ENCODE measurements at regions not wholly inside any gene's neighbourhood (a gene's known extent, or its start where the extent isn't known, plus 50 kb on each side); places are given as distances from the start of the nearest gene placed in this dataset.

DNA sequence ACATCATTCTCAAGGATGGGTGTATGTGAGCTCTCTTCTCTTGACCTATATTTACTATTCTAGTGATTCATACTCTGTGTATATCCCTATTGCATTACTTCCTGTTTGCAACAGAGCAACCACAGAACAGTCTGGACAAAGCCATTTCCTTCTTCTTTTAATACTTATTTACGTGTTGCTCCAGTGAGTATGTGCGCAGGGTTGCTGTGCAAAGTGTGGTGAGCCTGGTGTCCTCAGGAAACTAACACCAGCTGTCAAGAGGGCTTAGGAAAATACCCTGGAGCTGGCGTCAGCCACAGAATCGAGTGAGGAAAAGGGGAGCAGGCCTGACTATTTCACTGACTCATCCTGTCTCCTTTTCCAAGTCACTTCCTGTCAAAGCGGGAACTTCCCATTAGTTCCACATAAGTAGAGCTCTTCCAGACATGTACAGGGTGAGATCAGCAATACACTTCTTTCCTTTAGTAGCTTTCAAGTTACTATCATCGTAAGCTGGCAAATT is 214.1 kb upstream of the COPS8 start:
- no peak for DNase-seq (ENCODE audit: low read depth in 3 of 3)

- no peak for DNase-seq (ENCODE audit: low read depth in 3 of 3)
Measured at GRCh38 chr2:236872015-236872414, 213.7 kb upstream of the COPS8 start.

- DNase-seq (ENCODE audit: low read depth in 3 of 3): no peak
Measured at GRCh38 chr2:236872981-236873380, 212.7 kb upstream of the COPS8 start.

DNA sequence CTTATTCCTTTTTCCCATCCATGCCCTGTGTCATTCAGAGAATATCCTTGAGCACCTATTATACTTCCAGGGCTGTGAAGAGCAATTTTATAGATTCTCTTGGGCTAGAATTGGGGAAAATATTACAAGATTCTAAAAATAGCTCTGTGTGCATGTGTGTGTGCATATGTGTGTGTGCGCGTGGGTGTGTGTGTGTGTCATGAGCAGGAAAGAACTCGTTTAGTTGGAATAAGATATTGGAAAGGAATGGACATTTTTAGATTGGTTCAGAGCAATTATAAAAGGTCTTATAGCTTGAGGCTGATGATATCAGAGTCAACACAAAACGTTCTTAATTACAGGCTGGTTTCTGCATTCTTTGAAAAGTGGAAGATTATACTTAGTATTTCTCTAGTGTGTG is 212.1 kb upstream of the COPS8 start:
- DNase-seq (ENCODE audit: low read depth in 3 of 3): no peak

- no peak for DNase-seq (ENCODE audit: low read depth in 3 of 3)
Measured at GRCh38 chr2:236874866-236875481, 210.7 kb upstream of the COPS8 start.

GRCh38 chr2:236875906-236876505 is 209.7 kb upstream of the COPS8 start:
- no peak for DNase-seq (ENCODE audit: low read depth in 3 of 3)

DNA sequence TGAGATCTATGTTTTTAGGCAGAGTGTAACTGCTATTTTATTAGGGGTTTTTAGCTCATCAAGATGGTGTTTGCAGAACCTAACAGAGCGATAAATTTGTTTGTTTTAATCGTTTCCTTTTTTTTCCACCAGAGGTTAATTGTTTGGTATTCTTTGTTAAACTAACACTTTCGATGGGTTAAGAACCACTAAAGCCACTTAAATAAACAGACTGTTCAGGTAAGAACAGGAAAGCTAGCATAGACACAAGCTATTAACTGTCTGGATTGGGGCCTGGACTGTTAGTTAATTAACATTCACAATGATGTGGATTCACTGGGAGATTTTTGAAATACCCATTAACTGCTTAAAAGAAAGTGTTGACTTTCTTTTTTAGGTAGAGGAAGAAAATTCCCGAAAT is 209.0 kb upstream of the COPS8 start:
- DNase-seq (ENCODE audit: low read depth in 3 of 3): no peak

DNA sequence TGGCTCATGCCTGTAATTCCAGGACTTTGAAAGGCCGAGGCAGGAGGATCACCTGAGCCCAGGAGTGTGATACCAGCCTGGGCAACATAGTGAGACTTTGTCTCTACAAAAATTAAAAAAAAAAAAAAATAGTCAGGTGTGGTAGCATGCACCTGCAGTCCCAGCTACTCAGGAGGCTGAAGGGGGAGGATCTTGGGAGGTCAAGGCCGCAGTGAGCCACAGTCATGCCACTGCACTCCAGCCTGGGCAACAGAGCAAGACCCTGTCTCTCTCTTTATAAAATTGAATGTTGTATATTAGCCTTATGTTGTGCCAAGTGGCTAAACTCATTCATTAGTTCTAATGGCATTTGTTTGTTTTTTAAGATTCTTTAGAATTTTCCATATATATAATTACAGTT is 207.7 kb upstream of the COPS8 start:
- no peak for DNase-seq (ENCODE audit: low read depth in 3 of 3)

GRCh38 chr2:236879416-236879963 is 206.2 kb upstream of the COPS8 start:
- DNase-seq (ENCODE audit: low read depth in 3 of 3): no peak

DNA sequence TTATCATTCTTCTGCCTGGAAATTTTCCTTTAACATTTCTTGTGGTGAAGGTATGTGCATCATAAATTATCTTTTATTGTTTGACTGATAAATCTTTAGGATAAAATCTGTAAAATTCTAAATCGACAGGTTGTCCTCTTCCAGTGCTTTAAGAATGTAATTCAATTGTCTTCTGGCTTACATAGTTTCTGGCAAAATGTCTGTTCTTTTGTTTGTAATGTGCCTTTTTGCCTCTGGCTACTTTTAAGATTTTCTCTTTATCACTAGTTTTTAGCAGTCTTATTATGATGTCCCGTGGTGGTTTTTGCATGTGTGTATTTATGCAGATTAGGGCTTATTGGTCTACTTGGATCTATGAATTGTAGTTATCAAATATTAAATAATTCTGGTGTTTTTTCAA is 203.6 kb upstream of the COPS8 start:
- DNase-seq (ENCODE audit: low read depth in 3 of 3): no peak

- DNase-seq (ENCODE audit: low read depth in 3 of 3): no peak
Measured at GRCh38 chr2:236882930-236883329, 202.8 kb upstream of the COPS8 start.

GRCh38 chr2:236883819-236884218 is 201.9 kb upstream of the COPS8 start:
- DNase-seq (ENCODE audit: low read depth in 3 of 3): no peak

DNA sequence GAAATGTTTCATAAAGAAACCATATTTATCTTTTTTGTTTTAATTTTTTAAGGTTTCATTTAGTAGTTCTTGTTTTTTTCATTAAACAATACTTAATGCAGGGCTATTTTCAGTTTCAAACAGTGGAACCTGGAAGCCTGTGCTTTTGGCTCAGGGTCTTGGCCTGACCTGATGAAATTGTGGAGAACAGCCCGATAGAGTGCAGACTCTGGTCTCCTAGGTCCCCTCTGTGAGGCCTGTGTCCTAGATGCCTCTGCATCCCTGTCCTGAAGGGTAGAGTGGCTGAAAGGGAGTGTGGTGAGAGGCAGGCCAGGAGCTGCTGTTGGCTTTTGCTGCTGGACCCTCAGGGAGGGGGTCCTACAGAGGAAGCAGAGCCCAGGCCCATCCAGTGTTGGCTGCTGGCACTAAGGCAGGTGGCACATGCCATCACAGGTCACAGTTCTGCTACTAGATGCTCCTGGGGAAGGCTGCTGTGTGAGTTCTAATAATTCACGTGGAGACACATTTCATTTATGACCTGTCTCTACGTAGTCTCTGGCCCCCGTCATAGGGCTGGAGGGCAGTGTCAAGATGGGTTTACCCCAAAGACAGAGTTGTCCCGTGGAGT is 201.0 kb upstream of the COPS8 start:
- DNase-seq (ENCODE audit: low read depth in 3 of 3): no peak

DNA sequence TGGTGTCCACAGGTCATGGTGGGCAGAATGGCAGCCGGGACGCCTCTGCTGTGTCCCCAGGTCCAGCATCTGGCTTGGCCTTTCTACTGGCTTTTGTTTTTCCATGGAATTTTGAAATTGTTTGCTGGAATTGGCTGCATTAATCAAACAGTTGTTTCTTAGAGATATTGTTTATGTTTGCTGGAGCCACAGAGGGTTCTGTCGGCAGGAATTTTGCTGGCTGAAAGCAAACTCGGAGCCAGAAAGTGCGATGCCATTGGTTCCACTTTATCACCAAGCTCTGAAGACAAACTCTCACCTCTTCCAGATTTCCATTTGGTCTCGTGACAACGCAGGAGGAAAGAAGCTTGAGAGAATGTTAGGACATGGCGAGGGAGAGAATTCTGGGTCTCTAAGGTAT is 199.2 kb upstream of the COPS8 start:
- DNase-seq (ENCODE audit: low read depth in 3 of 3): no peak

- DNase-seq (ENCODE audit: low read depth in 3 of 3): no peak
Measured at GRCh38 chr2:236887531-236887930, 198.2 kb upstream of the COPS8 start.

DNA sequence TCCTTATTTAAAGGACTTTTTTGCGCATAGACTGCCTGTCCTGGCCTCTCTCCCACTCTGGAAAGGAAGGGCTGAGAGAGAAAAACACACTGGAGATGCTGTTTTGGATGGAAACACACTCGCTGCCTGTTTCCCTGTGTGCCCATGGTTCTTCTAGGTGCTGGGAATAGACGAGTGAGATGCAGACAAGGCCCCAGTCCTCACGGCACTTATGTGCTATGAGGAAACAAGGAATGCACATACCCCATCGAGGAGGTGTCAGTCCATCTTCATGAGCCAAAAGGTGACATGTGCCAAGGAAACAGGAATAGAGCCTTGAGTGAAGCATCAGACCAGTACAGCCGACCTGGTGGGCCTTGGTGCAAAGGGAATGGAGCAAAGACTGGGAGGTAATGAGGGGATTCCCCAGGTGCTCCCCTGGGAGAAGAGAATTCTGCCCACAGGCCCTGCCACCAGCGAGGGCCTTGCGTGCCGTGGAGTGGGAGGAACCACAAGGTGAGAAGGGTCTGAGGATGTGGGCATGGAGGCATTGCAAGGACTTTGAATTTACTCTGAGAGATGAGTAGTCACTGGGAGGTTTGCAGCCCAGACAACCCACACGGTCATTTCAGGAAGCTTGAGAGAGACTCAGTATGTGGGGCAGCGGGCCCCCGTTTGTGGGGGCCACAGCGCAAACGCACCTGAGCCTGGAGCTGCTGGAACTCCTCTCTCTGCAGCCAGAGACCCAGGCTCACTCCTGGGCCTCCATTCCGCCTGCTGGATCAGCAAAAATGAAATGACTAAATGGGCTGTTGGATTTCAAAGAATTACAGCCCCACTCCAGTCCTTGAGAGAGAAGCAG is 197.5 kb upstream of the COPS8 start:
- DNase-seq (ENCODE audit: low read depth in 3 of 3): no peak

DNA sequence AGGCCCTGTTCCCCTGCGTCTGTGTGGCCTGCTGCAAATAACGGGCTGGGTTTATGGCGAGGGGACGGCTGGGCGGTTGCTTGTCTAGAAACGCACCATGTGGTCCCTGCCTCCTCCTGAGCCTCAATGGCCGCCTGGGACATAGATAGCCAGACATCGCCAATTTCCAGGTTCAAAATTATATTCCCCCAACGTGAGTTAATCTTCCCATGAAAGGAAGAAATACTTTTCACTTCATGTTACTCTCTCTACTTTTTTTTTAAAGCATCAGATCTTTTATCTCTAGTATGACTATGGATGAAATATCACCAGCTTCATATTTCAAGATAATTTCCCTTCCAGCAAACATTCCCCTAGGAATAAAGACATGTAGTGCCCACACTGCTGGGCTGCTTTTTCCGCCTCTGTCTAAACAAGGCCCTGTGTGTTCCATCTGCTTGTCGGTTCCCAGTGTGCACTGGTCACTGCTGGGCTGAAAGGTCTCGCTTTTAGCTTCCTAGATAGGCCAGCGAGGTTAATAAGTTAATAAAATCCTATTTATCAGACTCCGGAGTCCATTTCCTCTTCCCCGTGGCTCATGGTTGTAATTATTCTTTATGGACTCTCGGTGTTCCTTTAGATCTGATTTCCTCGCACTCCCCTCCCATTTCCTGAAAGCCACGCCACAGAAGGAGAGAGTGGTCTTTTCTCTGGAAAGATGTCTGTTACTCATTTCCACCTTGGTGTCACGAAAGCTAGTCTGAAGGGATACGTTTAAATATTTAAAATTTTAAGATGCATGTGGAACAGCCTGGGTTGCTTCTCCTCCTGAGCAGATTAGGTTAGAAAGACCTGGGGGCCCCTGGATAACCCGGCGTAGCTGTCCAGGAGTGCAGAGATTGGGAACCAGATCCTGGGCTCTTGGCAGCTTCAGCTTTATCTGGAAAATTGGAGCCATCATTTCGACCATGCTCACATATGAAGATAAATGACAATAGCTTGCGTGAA is 196.6 kb upstream of the COPS8 start:
- DNase-seq (ENCODE audit: low read depth in 3 of 3): no peak

DNA sequence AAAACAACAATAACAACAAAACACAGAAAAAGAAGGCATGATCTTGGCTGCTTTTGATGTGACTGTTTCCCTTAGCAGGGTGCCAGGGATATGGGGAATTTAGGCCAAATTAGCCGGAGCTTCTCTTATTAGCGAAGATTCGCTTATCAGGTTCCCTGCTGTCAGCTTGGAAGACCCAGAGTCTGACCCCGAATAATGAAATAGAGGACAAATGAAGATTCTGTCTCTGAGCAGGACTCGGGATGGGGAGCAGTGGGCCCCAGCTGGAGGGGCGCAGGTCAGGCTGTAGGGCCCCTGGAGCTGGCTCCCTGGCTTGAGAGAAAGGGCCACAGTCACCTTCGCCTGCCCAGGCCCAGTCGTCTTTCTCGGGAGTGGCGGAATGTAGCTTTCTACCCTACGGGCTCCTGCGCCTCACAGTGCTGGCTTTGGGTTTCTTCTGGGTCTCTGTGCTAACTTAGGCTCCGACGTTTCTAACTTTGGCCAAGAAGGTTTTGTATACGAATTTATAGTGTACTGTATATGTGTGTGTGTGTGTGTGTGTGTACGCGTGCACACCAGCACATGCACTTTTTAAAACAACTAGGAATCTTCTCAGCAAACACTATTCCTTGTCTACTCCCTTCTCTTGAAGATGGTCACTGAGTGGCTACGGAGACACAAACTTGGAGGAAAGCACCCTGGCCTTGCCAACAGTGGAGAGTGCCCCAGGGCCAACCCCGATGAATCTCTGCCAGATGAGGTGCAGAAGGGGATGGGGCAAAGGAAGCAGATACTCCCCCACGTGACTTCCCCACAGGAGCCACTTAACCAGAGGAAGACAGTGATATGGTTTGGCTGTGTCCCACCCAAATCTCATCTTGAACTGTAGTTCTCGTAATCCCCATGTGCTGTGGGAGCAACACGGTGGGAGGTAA is 195.6 kb upstream of the COPS8 start:
- DNase-seq (ENCODE audit: low read depth in 3 of 3): no peak

DNA sequence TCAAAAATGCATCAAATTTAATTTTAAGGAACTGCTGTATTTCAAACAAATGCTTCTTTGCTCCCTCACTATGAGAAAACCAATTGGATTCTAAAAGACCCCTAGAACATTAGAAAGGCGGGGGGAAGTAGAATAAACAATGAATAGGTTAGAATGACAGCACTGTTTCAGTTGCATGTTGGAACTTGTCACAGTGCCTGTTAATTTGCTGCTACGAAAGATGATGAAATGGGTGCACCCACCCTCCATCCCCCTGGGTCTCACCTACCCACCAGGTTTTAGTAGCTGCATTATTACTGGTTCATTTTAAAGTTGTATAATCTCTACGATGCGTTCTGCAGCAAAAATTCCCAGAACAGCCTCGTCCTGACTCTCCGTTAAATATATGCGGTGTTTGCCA is 193.0 kb upstream of the COPS8 start:
- no peak for DNase-seq (ENCODE audit: low read depth in 3 of 3)

DNA sequence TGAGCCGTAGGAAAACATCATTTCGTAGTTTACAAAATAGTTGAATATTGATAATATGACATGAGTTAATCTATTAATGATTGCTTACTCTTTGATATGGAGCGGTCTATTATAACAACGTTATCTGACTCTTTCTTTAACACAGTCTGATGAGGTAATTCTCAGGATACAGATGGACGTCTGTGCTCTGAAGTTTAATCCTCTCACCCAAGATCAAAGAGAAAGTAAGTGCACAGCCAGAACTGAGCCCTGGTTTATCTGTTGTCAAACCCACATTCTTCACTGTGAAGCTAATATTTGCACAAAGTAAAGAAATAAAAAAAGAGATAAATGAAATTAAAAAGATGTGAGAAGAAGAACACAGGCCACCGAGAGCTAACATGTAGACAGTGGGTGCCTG is 190.9 kb upstream of the COPS8 start:
- no peak for DNase-seq (ENCODE audit: low read depth in 3 of 3)

Data from stimulated activated CD4-positive, alpha-beta T cell treated with anti-CD3 and anti-CD28 coated beads, TNF-alpha, amount 100 ng/mL, for 4 hours (primary cell).